Keratinocyte (primary cell): ENCODE measurements at regions not wholly inside any gene's neighbourhood (a gene's known extent, or its start where the extent isn't known, plus 50 kb on each side); places are given as distances from the start of the nearest gene placed in this dataset.

Experiments used
- DNase-seq: peaks from one replicate; pipeline ENCODE4 v3.0.0-alpha.2; 2011; ENCODE audit warnings: low read depth, missing footprints, low spot score
- FAIRE-seq: peaks from 2 replicates; lab custom pipeline; 2011; peaks lifted over from hg19 to GRCh38; lab: Jason Lieb, UNC
- H2AFZ ChIP-seq: 2 replicates; pipeline ENCODE4 v1.6.0; 2012; ENCODE audit warnings: low read length, control low read depth, inconsistent platforms; ENCODE audit not compliant: control insufficient read depth
- H3K27ac ChIP-seq: 2 replicates; pipeline ENCODE4 v1.5.1; 2011; ENCODE audit warnings: low read length; ENCODE audit not compliant: control insufficient read depth, insufficient read depth
- H3K27me3 ChIP-seq: 3 replicates; pipeline ENCODE4 v1.6.0; 2011; ENCODE audit warnings: low read length; ENCODE audit not compliant: control insufficient read depth, insufficient read depth; ENCODE audit errors: extremely low read depth
- H3K36me3 ChIP-seq, 2 experiments: 2 replicates in 1 of 2; 3 replicates in 1 of 2; pipeline ENCODE4 v1.5.1; 2011; ENCODE audit warnings: low read length in 2 of 2, mild to moderate bottlenecking in 1 of 2; ENCODE audit not compliant: control insufficient read depth in 2 of 2, insufficient read depth in 2 of 2; ENCODE audit errors: extremely low read depth in 1 of 2
- H3K4me1 ChIP-seq: 3 replicates; pipeline ENCODE4 v1.5.1; 2011; ENCODE audit warnings: low read length; ENCODE audit not compliant: control insufficient read depth, insufficient read depth; ENCODE audit errors: extremely low read depth
- H3K4me2 ChIP-seq: 3 replicates; pipeline ENCODE4 v1.6.0; 2011; ENCODE audit warnings: low read depth, low read length; ENCODE audit not compliant: control insufficient read depth, insufficient read depth; ENCODE audit errors: extremely low read depth
- H3K4me3 ChIP-seq, 3 experiments: fragments of 200-600 bp in 1 of 3; sonication (generic) in 1 of 3; 2 replicates in 2 of 3; 3 replicates in 1 of 3; pipeline ENCODE4 v1.5.1; 2011 to 2016; ENCODE audit warnings: low read length in 3 of 3, mild to moderate bottlenecking in 3 of 3, control low read depth in 2 of 3, inconsistent platforms in 1 of 3, low read depth in 1 of 3, mixed read lengths in 1 of 3, mixed run types in 1 of 3, moderate library complexity in 1 of 3; ENCODE audit not compliant: control insufficient read depth in 2 of 3, insufficient read depth in 2 of 3; ENCODE audit errors: extremely low read depth in 1 of 3
- H3K79me2 ChIP-seq: 2 replicates; pipeline ENCODE4 v1.6.0; 2012; ENCODE audit warnings: low read length; ENCODE audit not compliant: control insufficient read depth, insufficient read depth
- H3K9ac ChIP-seq: 3 replicates; pipeline ENCODE4 v1.6.0; 2011; ENCODE audit warnings: low read length; ENCODE audit not compliant: control insufficient read depth, insufficient read depth; ENCODE audit errors: extremely low read depth
- H3K9me1 ChIP-seq: 3 replicates; pipeline ENCODE4 v1.6.0; 2011; ENCODE audit warnings: low read length; ENCODE audit not compliant: control insufficient read depth, insufficient read depth; ENCODE audit errors: extremely low read depth
- H3K9me3 ChIP-seq: 2 replicates; pipeline ENCODE4 v1.5.1; 2012; ENCODE audit warnings: low read depth, low read length; ENCODE audit not compliant: control insufficient read depth
- H4K20me1 ChIP-seq: 3 replicates; pipeline ENCODE4 v1.6.0; 2011; ENCODE audit warnings: low read length; ENCODE audit not compliant: control insufficient read depth, insufficient read depth; ENCODE audit errors: extremely low read depth
- EZH2 ChIP-seq: IDR thresholded peaks from one replicate; pipeline ENCODE4 v1.6.1; 2012; ENCODE audit warnings: inconsistent platforms, mild to moderate bottlenecking, low read length, moderate library complexity
- dilution Hi-C: fragments of 300-500 bp; cut with MboI; formaldehyde crosslinking; loops from one replicate; pipeline ENCODE4 v1.7.0; 2020; ENCODE audit warnings: low sequenced_read_pairs; ENCODE audit not compliant: extremely low pct_ligation_motif_present
- TF ChIP-seq, protein P1 (sequence below), 3 experiments: IDR thresholded peaks in 1 of 3; conservative IDR thresholded peaks in 1 of 3; optimal IDR thresholded peaks in 1 of 3; 2 replicates in 2 of 3; 3 replicates in 1 of 3; pipeline versions ENCODE3 to v1.5.1; 2011; ENCODE audit warnings: low read length in 3 of 3, mild to moderate bottlenecking in 3 of 3, moderate library complexity in 2 of 3, control low read depth in 1 of 3, inconsistent platforms in 1 of 3; ENCODE audit not compliant: insufficient read depth in 2 of 3; ENCODE audit errors: extremely low read depth in 1 of 3

GRCh38 chr1:193666485-193667083, 480.2 kb upstream of the B3GALT2 start:
- Histone ChIP-seq H3K4me3 (no peak overlapping the region), H4K20me1 (no peaks in the 10 kb centered on the region), H3K9me3 (no peaks in the 10 kb centered on the region), H3K79me2 (no peaks in the 10 kb centered on the region), H3K4me1 (no peaks in the 10 kb centered on the region), H3K4me2 (no peak overlapping the region), H3K27ac (no peak overlapping the region), H3K27me3 (no peaks in the 10 kb centered on the region), H3K9ac (no peak overlapping the region), H2AFZ (no peak overlapping the region), H3K36me3 (no peaks in the 10 kb centered on the region), H3K9me1 (no peaks in the 10 kb centered on the region)
- dilution Hi-C loops, result no loop called here
- no peak for TF ChIP-seq EZH2
- TF ChIP-seq, protein P1, sequence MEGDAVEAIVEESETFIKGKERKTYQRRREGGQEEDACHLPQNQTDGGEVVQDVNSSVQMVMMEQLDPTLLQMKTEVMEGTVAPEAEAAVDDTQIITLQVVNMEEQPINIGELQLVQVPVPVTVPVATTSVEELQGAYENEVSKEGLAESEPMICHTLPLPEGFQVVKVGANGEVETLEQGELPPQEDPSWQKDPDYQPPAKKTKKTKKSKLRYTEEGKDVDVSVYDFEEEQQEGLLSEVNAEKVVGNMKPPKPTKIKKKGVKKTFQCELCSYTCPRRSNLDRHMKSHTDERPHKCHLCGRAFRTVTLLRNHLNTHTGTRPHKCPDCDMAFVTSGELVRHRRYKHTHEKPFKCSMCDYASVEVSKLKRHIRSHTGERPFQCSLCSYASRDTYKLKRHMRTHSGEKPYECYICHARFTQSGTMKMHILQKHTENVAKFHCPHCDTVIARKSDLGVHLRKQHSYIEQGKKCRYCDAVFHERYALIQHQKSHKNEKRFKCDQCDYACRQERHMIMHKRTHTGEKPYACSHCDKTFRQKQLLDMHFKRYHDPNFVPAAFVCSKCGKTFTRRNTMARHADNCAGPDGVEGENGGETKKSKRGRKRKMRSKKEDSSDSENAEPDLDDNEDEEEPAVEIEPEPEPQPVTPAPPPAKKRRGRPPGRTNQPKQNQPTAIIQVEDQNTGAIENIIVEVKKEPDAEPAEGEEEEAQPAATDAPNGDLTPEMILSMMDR (optimal IDR thresholded peaks at IDR 0.05 in 1 of 3, IDR thresholded peaks at IDR 0.05 in 1 of 3, conservative IDR thresholded peaks at IDR 0.05 in 1 of 3; ENCODE audit: extremely low read depth in 1 of 3, insufficient read depth in 2 of 3, low read length in 3 of 3), result no peak
- no peak for DNase-seq
- FAIRE-seq, result no peak

GRCh38 chr1:193663965-193664364, 477.6 kb upstream of the B3GALT2 start:
- no peak for FAIRE-seq

More at GRCh38 chr1:193663965-193664364, 477.6 kb upstream of the B3GALT2 start:
- no peak overlapping the region for H3K4me3 ChIP-seq
- no peak overlapping the region for H3K4me2 ChIP-seq
- no peaks in the 10 kb centered on the region for H3K9me1 ChIP-seq
- no peaks in the 10 kb centered on the region for H3K4me1 ChIP-seq
- no peaks in the 10 kb centered on the region for H3K36me3 ChIP-seq
- H3K27ac ChIP-seq, result no peak overlapping the region
- H2AFZ ChIP-seq, result no peak overlapping the region
- no peaks in the 10 kb centered on the region for H3K79me2 ChIP-seq
- no peaks in the 10 kb centered on the region for H4K20me1 ChIP-seq
- dilution Hi-C loops, result no loop called here
- H3K27me3 ChIP-seq, result no peaks in the 10 kb centered on the region
- H3K9me3 ChIP-seq, result no peaks in the 10 kb centered on the region
- H3K9ac ChIP-seq, result no peak overlapping the region
- DNase-seq, result no peak
- TF ChIP-seq EZH2, result no peak
- TF ChIP-seq, protein P1 (optimal IDR thresholded peaks at IDR 0.05 in 1 of 3, IDR thresholded peaks at IDR 0.05 in 1 of 3, conservative IDR thresholded peaks at IDR 0.05 in 1 of 3; ENCODE audit: extremely low read depth in 1 of 3, insufficient read depth in 2 of 3, low read length in 3 of 3), result no peak
